ENCODE measurements at regions not wholly inside any gene's neighbourhood (a gene's known extent, or its start where the extent isn't known, plus 50 kb on each side); places are given as distances from the start of the nearest gene placed in this dataset.
"Not testable (repeated sequence)": the region's sequence is repeated elsewhere in the genome, so short reads cannot be mapped to it uniquely, and the experiment has no call there.

DNA sequence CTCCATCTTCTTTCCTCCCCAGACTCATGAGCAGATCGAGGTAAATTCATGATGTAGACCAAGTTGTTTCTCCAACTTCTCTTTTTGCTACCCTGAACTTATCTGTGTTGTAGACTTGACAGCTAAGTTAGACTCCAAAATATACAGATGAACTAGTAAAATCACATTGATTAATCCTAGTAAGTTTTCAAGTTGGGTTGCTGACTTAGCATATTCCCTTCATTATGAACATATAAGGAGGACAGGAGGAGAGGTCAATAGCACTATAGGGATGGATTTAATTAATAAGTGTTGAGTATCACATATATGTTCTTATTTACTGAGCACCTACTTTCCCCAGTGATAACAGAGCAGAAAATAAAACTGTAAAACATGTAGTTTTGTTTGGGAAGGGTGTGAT is 227.3 kb downstream of the TINAG start:
- DNase-seq: no peak
- intact Hi-C loops (cut with DNase I): no loop called here
- no peak for ATAC-seq

GRCh38 chr6:54541541-54541940 is 233.3 kb downstream of the TINAG start:
- ATAC-seq: no peak
- intact Hi-C loops (cut with DNase I): no loop called here

GRCh38 chr6:54559136-54559535 is 250.9 kb downstream of the TINAG start:
- ATAC-seq (no peak), DNase-seq (no peak)
- intact Hi-C loops (cut with DNase I): no loop called here

More at GRCh38 chr6:54541541-54541940, 233.3 kb downstream of the TINAG start:
- no peak for DNase-seq

GRCh38 chr6:54564188-54564587 is 255.9 kb downstream of the TINAG start:
- ATAC-seq; intact Hi-C loops (cut with DNase I); DNase-seq: not testable (repeated sequence)

GRCh38 chr6:54574671-54575070 is 266.4 kb downstream of the TINAG start:
- DNase-seq: no peak
- intact Hi-C loops (cut with DNase I): no loop called here
- no peak for ATAC-seq

DNA sequence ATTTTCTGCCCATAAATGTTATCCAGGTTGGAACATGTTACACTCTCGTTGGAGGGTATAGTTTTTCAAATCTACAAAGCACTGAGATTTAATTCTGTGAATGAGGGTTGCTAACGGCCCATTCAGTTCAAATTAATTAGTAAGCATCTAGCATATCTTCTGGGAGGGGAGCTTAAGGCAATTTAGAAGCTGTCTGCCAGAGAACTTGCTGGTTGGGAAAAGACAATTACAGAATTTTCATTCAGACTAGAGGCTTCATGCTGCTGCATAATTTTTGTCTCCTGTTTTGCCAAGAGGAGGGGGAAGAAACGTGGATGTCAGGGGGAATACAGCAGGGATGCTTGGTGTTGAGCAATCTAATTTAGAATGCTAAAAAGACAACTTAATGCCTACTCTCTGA is 268.3 kb upstream of the FAM83B start:
- ATAC-seq (no peak), DNase-seq (no peak)
- intact Hi-C loops (cut with DNase I): no loop called here

DNA sequence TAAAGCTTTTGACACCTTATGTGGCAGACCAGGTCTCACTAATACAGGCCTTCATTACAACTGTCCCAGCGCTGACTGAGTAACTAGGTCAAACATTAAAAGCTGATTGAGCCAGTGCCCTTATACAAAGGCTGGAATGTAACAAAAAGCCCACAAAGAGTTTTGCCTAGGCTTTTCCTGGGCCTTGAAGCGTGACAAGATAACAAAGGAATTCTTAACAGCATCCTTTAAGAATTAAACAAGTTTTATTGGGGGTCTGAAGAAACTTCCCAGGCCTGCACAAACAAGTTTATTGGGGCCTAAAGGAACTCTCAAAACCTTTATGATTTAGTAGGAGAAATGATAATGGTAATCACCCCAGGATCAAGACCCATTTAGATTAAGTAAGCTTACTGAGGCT is 267.6 kb upstream of the FAM83B start:
- intact Hi-C loops (cut with DNase I): no loop called here
- ATAC-seq (no peak), DNase-seq (no peak)

DNA sequence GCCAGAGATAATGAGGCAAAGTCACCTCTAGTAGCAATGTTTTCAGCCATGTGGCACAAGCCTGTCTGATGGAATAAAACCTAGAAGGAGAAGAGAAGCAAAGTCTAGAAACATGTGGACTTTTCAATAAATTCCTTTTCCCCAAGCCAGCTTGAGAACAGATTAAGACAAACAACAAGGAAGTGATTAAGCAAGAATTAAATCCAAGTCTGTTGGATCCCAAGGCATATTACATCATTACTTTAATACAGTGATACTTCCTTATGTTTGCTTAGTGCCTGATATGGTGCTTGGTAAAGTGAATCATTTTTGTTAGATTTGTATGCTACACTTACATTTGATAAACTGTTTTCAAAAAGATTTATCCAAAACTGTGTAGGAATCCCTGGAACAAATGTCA is 260.3 kb upstream of the FAM83B start:
- intact Hi-C loops (cut with DNase I): no loop called here
- ATAC-seq (peak in 1 of 2 donors; percentile 70), DNase-seq (no peak)

DNA sequence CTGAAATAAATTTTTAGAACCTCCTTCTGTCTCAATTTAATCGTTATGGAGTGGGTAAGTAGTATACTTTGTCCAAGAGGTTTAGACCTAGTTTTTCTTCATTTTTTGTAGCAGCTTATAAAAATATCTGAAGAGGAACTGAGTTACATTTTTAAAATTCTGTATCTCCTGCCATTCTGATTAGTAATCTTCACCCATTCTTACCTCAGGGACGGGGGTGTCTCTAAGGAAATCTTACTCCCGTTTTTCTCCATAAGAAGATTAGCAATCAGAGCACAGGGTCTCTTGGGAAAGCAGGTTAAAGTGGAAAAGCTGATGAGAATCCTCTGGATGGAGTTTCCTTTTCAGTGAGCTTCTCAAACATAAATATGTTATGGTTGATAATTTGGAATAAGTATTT is 259.3 kb upstream of the FAM83B start:
- intact Hi-C loops (cut with DNase I): no loop called here
- DNase-seq (no peak), ATAC-seq (no peak)

- intact Hi-C loops (cut with DNase I): no loop called here
- ATAC-seq: no peak
- DNase-seq: no peak
Measured at GRCh38 chr6:54588176-54588575, 258.4 kb upstream of the FAM83B start.

GRCh38 chr6:54595844-54596243 is 250.7 kb upstream of the FAM83B start:
- ATAC-seq (no peak), DNase-seq (no peak)
- intact Hi-C loops (cut with DNase I): no loop called here

GRCh38 chr6:54598787-54599313 is 247.7 kb upstream of the FAM83B start:
- ATAC-seq (no peak), DNase-seq (no peak)
- intact Hi-C loops (cut with DNase I): no loop called here

GRCh38 chr6:54601600-54602300 is 244.8 kb upstream of the FAM83B start:
- intact Hi-C loops (cut with DNase I): no loop called here
- DNase-seq: no peak
- ATAC-seq: no peak

DNA sequence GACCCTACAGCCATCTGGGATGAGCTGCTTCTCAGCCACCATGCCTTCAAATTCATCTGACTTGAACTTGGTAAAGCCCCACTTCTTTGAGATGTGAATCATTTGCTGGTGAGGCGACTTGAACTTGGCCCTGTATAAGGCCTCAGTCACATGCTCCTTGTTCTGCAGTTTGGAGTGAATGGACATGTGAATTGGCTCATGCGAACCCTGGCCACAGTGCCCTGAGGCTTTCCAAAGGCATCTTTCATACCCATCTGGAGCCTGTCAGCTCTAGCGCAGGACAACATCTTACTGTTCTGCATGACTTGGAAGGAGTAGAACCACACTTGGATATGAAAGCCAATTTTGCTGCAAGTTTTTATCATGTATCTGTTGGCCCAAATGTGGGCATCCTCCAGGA is 244.0 kb upstream of the FAM83B start:
- ATAC-seq: no peak
- no peak for DNase-seq
- intact Hi-C loops (cut with DNase I): no loop called here

GRCh38 chr6:54609981-54610380 is 236.6 kb upstream of the FAM83B start:
- intact Hi-C loops (cut with DNase I): no loop called here
- ATAC-seq (no peak), DNase-seq (no peak)

- DNase-seq (no peak), ATAC-seq (no peak)
- intact Hi-C loops (cut with DNase I): no loop called here
Measured at GRCh38 chr6:54613596-54613995, 233.0 kb upstream of the FAM83B start.

GRCh38 chr6:54614499-54615195 is 231.9 kb upstream of the FAM83B start:
- DNase-seq: no peak
- ATAC-seq: no peak
- intact Hi-C loops (cut with DNase I): no loop called here

GRCh38 chr6:54617730-54618129 is 228.8 kb upstream of the FAM83B start:
- ATAC-seq: peak in 1 of 2 donors; percentile 64
- DNase-seq: no peak
- intact Hi-C loops (cut with DNase I): no loop called here

GRCh38 chr6:54618572-54618971 is 228.0 kb upstream of the FAM83B start:
- DNase-seq (no peak), ATAC-seq (no peak)
- intact Hi-C loops (cut with DNase I): no loop called here

- ATAC-seq (no peak), DNase-seq (no peak)
- intact Hi-C loops (cut with DNase I): no loop called here
Measured at GRCh38 chr6:54619102-54619501, 227.5 kb upstream of the FAM83B start.

DNA sequence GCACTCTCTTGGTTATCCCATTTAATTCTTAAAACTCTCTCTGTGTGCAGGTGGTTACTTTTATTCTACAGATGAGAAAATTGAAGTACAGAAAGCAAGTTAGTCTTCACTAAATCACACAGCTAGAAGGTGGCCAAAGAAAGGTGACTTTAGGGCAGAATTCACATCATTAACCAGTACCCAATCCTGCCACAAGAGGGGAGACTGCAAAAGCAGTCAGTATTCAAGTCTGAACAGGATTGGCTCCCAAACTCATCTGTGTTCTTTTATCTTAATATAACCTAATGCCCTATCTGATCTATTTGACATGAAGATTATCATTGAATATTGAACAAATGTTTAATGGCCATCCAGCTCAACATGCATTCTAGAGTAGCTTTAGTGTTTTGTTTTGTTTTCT is 225.3 kb upstream of the FAM83B start:
- no peak for DNase-seq
- intact Hi-C loops (cut with DNase I): no loop called here
- ATAC-seq: no peak
